T47D (cell line): ENCODE measurements at regions not wholly inside any gene's neighbourhood (a gene's known extent, or its start where the extent isn't known, plus 50 kb on each side); places are given as distances from the start of the nearest gene placed in this dataset.
"Not testable (repeated sequence)": the region's sequence is repeated elsewhere in the genome, so short reads cannot be mapped to it uniquely, and the experiment has no call there.

Experiments used
- DNase-seq, 2 experiments: peaks; one replicate each; pipeline versions ENCODE4 v3.0.0 to v3.0.0-alpha.2; 2011 to 2012; ENCODE audit warnings: low read depth in 1 of 2, low spot score in 1 of 2
- JUND ChIP-seq: IDR thresholded peaks from 2 replicates; pipeline ENCODE4 v1.6.1; 2012; ENCODE audit warnings: low read depth
- in situ Hi-C: cut with HindIII; loops from 2 replicates; pipeline ENCODE4 v1.10.0; 2016; ENCODE audit warnings: low sequenced_read_pairs, low pct_unique_long_range_greater_than_20kb

- in situ Hi-C loops = no loop called here
These were observed 1769.7 kb downstream of the MRPL39 start for GRCh38 chr21:23837564-23837963.

GRCh38 chr21:23822760-23823159 lies 1784.5 kb downstream of the MRPL39 start:
- no peak for TF ChIP-seq JUND
- in situ Hi-C loops = no loop called here
- DNase-seq = no peak

More at GRCh38 chr21:23837564-23837963, 1769.7 kb downstream of the MRPL39 start:
- no peak for DNase-seq
- no peak for TF ChIP-seq JUND

- no peak for TF ChIP-seq JUND
- in situ Hi-C loops = no loop called here
- DNase-seq = no peak
These were observed 1789.9 kb downstream of the MRPL39 start for GRCh38 chr21:23817337-23817736.

- DNase-seq = no peak
- in situ Hi-C loops = no loop called here
- no peak for TF ChIP-seq JUND
These were observed 1794.8 kb downstream of the MRPL39 start for GRCh38 chr21:23812485-23812884.

- in situ Hi-C loops = no loop called here
- no peak for DNase-seq
- TF ChIP-seq JUND = no peak
These were observed 1795.5 kb downstream of the MRPL39 start for GRCh38 chr21:23811805-23812204.

- DNase-seq = no peak
- TF ChIP-seq JUND = no peak
- in situ Hi-C loops = no loop called here
These were observed 1797.7 kb downstream of the MRPL39 start for GRCh38 chr21:23809573-23809972.

GRCh38 chr21:23806966-23807548 lies 1800.2 kb downstream of the MRPL39 start:
- in situ Hi-C loops, DNase-seq: not testable (repeated sequence)

GRCh38 chr21:23804866-23805265 lies 1802.4 kb downstream of the MRPL39 start:
- in situ Hi-C loops = no loop called here
- DNase-seq = no peak
- TF ChIP-seq JUND = no peak

GRCh38 chr21:23801292-23801691 lies 1806.0 kb downstream of the MRPL39 start:
- in situ Hi-C loops = no loop called here
- peak in 1 of 2 experiments; percentile 7 for DNase-seq
- TF ChIP-seq JUND = no peak

- no peak for DNase-seq
- no peak for TF ChIP-seq JUND
- in situ Hi-C loops = no loop called here
These were observed 1807.9 kb downstream of the MRPL39 start for GRCh38 chr21:23799376-23799775.

GRCh38 chr21:23792300-23792699 lies 1815.0 kb downstream of the MRPL39 start:
- no peak for DNase-seq
- TF ChIP-seq JUND = no peak
- in situ Hi-C loops = no loop called here

- no peak for TF ChIP-seq JUND
- in situ Hi-C loops = no loop called here
- DNase-seq = no peak
These were observed 1817.4 kb downstream of the MRPL39 start for GRCh38 chr21:23789864-23790263.

- DNase-seq = no peak
- TF ChIP-seq JUND = no peak
- in situ Hi-C loops = no loop called here
These were observed 1827.0 kb downstream of the MRPL39 start for GRCh38 chr21:23780326-23780725.

- no peak for TF ChIP-seq JUND
- DNase-seq = no peak
- in situ Hi-C loops = no loop called here
These were observed 1863.5 kb downstream of the MRPL39 start for GRCh38 chr21:23743821-23744220.

GRCh38 chr21:23740463-23740862 lies 1866.8 kb downstream of the MRPL39 start:
- in situ Hi-C loops = no loop called here
- TF ChIP-seq JUND = no peak
- no peak for DNase-seq
